ENCODE measurements at regions not wholly inside any gene's neighbourhood (a gene's known extent, or its start where the extent isn't known, plus 50 kb on each side); places are given as distances from the start of the nearest gene placed in this dataset.

DNA sequence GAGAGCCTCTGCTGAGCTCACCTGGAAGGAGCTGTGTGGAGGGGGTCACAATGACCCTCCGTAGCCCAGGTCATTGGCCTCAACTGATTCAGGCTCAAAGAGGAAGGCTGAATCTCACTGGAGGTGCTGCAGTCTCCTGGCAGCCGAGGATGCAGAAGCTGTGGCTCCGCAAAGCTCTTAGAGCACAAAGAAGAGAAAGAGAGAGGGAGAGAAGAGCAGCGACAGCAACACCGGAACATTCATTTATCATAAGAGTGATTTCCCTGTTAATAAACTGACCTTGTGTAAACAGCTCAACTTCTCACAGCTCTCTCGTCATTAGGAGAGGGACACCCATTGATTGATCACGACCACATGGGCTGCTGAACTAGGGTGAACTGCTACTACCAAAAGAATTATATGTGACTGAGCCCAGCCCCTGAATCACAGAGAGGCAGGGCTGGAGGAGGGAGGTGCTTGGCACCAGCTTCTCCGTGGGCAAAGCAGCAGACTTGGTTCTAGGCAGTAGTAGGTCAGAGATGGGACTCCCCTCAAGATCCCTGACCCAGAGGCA is 281.7 kb downstream of the NXPE2 start:
- TF ChIP-seq, protein P1, sequence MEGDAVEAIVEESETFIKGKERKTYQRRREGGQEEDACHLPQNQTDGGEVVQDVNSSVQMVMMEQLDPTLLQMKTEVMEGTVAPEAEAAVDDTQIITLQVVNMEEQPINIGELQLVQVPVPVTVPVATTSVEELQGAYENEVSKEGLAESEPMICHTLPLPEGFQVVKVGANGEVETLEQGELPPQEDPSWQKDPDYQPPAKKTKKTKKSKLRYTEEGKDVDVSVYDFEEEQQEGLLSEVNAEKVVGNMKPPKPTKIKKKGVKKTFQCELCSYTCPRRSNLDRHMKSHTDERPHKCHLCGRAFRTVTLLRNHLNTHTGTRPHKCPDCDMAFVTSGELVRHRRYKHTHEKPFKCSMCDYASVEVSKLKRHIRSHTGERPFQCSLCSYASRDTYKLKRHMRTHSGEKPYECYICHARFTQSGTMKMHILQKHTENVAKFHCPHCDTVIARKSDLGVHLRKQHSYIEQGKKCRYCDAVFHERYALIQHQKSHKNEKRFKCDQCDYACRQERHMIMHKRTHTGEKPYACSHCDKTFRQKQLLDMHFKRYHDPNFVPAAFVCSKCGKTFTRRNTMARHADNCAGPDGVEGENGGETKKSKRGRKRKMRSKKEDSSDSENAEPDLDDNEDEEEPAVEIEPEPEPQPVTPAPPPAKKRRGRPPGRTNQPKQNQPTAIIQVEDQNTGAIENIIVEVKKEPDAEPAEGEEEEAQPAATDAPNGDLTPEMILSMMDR (IDR thresholded peaks at IDR 0.05; ENCODE audit: low read depth, low read length) = no peak
- TF ChIP-seq EZH2phosphoT487 (IDR thresholded peaks at IDR 0.05; ENCODE audit: low read depth) = no peak
